Gastrocnemius medialis (tissue), 4 donors: ENCODE measurements at regions not wholly inside any gene's neighbourhood (a gene's known extent, or its start where the extent isn't known, plus 50 kb on each side); places are given as distances from the start of the nearest gene placed in this dataset.

Experiments used
- ATAC-seq, 2 donors: fragments of 150-250 bp; one replicate each; pipeline ENCODE4 v1.9.1; 2016
- DNase-seq, 2 donors: peaks; one replicate each; pipeline ENCODE4 v3.0.0-alpha.2; 2019
- H3K27ac ChIP-seq, 4 donors: fragments of 200-600 bp; sonication (generic); 1 replicate in 1 of 4; 2 replicates in 3 of 4; pipeline ENCODE4 v1.5.1; 2016 to 2018; ENCODE audit warnings: mild to moderate bottlenecking in 2 of 4, moderate library complexity in 1 of 4
- H3K27me3 ChIP-seq, 3 donors: fragments of 200-600 bp; sonication (generic) in 2 of 3; 1 replicate in 1 of 3; 2 replicates in 2 of 3; pipeline versions ENCODE4 v1.5.1 to v1.6.0; 2016 to 2019; ENCODE audit warnings: mild to moderate bottlenecking in 1 of 3, moderate library complexity in 1 of 3
- H3K36me3 ChIP-seq, 2 donors: fragments of 200-600 bp; sonication (generic) in 1 of 2; one replicate each; pipeline ENCODE4 v1.5.1; 2017 to 2018
- H3K4me1 ChIP-seq, 2 donors: fragments of 200-600 bp; sonication (generic) in 1 of 2; one replicate each; pipeline ENCODE4 v1.5.1; 2016 to 2017; ENCODE audit warnings: mild to moderate bottlenecking in 2 of 2
- H3K4me3 ChIP-seq, 4 donors: fragments of 200-600 bp; sonication (generic) in 3 of 4; 1 replicate in 1 of 4; 2 replicates in 3 of 4; pipeline ENCODE4 v1.5.1; 2016 to 2019; ENCODE audit warnings: mild to moderate bottlenecking in 2 of 4
- H3K9me3 ChIP-seq, 3 donors: fragments of 200-600 bp; sonication (generic) in 2 of 3; 1 replicate in 1 of 3; 2 replicates in 2 of 3; pipeline ENCODE4 v1.5.1; 2016 to 2019
- POLR2A ChIP-seq, 2 donors: fragments of 450-650 bp; IDR thresholded peaks; one replicate each; pipeline ENCODE4 v1.6.1; 2017; ENCODE audit warnings: antibody characterized with exemption in 2 of 2, mild to moderate bottlenecking in 2 of 2, moderate library complexity in 2 of 2
- in situ Hi-C, 4 donors: fragments of 200-750 bp; cut with MboI; loops; one replicate each; pipeline versions ENCODE4 v1.15.0 to v1.8.0; 2017; ENCODE audit warnings: low sequenced_read_pairs in 4 of 4
- intact Hi-C: fragments of 100-400 bp; cut with DNase I; formaldehyde crosslinking; loops from one replicate; pipeline ENCODE4 v1.15.1; 2023; ENCODE audit warnings: low total_unique reads
- TF ChIP-seq, protein P1 (sequence below), 5 experiments: fragments of 450-650 bp in 3 of 5; fragments of 200-600 bp in 2 of 5; sonication (generic) in 2 of 5; IDR thresholded peaks in 4 of 5; conservative IDR thresholded peaks in 1 of 5; 1 replicate in 4 of 5; 2 replicates in 1 of 5; pipeline ENCODE4 v1.5.1; 2016 to 2019; ENCODE audit warnings: antibody characterized with exemption in 5 of 5, mild to moderate bottlenecking in 3 of 5, moderate library complexity in 3 of 5

- H3K4me3 ChIP-seq, result no peak overlapping the region
- H3K27ac ChIP-seq, result no peak overlapping the region
- intact Hi-C loops, result no loop called here
- no peaks in the 10 kb centered on the region for H3K4me1 ChIP-seq
- H3K9me3 ChIP-seq, result no peaks in the 10 kb centered on the region
- in situ Hi-C loops, result no loop called here
- no peak for ATAC-seq
- no peak for TF ChIP-seq POLR2A (IDR thresholded peaks at IDR 0.05)
- TF ChIP-seq, protein P1, sequence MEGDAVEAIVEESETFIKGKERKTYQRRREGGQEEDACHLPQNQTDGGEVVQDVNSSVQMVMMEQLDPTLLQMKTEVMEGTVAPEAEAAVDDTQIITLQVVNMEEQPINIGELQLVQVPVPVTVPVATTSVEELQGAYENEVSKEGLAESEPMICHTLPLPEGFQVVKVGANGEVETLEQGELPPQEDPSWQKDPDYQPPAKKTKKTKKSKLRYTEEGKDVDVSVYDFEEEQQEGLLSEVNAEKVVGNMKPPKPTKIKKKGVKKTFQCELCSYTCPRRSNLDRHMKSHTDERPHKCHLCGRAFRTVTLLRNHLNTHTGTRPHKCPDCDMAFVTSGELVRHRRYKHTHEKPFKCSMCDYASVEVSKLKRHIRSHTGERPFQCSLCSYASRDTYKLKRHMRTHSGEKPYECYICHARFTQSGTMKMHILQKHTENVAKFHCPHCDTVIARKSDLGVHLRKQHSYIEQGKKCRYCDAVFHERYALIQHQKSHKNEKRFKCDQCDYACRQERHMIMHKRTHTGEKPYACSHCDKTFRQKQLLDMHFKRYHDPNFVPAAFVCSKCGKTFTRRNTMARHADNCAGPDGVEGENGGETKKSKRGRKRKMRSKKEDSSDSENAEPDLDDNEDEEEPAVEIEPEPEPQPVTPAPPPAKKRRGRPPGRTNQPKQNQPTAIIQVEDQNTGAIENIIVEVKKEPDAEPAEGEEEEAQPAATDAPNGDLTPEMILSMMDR (IDR thresholded peaks at IDR 0.05 in 4 of 5, conservative IDR thresholded peaks at IDR 0.05 in 1 of 5), result no peak
- H3K36me3 ChIP-seq, result no peaks in the 10 kb centered on the region
- DNase-seq, result no peak
- H3K27me3 ChIP-seq, result no peaks in the 10 kb centered on the region
These were observed 372.3 kb upstream of the CDH18 start for GRCh38 chr5:20360263-20360662.

- H3K9me3 ChIP-seq, result no peaks in the 10 kb centered on the region
- no peaks in the 10 kb centered on the region for H3K4me1 ChIP-seq
- TF ChIP-seq, protein P1 (IDR thresholded peaks at IDR 0.05 in 4 of 5, conservative IDR thresholded peaks at IDR 0.05 in 1 of 5), result no peak
- no peak for TF ChIP-seq POLR2A (IDR thresholded peaks at IDR 0.05)
- H3K36me3 ChIP-seq, result no peaks in the 10 kb centered on the region
- DNase-seq (no peak), ATAC-seq (no peak)
- H3K27me3 ChIP-seq, result no peaks in the 10 kb centered on the region
- H3K4me3 ChIP-seq, result no peak overlapping the region
- intact Hi-C loops, result no loop called here
- in situ Hi-C loops, result no loop called here
- H3K27ac ChIP-seq, result no peak overlapping the region
These were observed 371.4 kb upstream of the CDH18 start for GRCh38 chr5:20359377-20359776.

DNA sequence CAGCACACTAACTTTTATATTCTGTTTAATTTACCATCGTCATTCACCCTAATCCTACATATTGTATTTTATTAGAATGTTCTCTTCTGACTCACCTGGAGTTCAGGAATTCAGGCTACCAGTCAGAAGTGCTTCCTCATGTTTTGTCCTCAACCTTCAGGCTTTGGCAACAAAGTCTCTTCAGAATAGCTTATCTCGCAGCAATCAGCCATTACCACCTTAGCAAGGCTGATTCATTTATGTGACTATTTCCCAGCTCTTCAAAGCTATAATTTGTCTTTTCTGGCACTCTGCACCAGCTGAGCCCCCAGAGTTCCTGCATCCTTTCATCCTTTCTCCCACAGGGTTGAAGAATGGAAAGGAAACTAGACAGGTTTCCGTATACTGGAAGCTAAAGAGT lies 365.5 kb upstream of the CDH18 start:
- in situ Hi-C loops, result no loop called here
- no peaks in the 10 kb centered on the region for H3K36me3 ChIP-seq

GRCh38 chr5:20351849-20352248 lies 363.8 kb upstream of the CDH18 start:
- no peak for TF ChIP-seq POLR2A (IDR thresholded peaks at IDR 0.05)
- TF ChIP-seq, protein P1 (IDR thresholded peaks at IDR 0.05 in 4 of 5, conservative IDR thresholded peaks at IDR 0.05 in 1 of 5), result no peak
- no peaks in the 10 kb centered on the region for H3K27me3 ChIP-seq
- no peaks in the 10 kb centered on the region for H3K36me3 ChIP-seq
- intact Hi-C loops, result no loop called here
- no peak overlapping the region for H3K27ac ChIP-seq
- no peak for ATAC-seq
- H3K4me1 ChIP-seq, result no peaks in the 10 kb centered on the region
- no peak overlapping the region for H3K4me3 ChIP-seq
- in situ Hi-C loops, result no loop called here
- DNase-seq, result no peak
- H3K9me3 ChIP-seq, result peaks cover 0 to 3% (median 0%) of the 10 kb centered on the region in 3 donors

More for the DNA sequence above, 365.5 kb upstream of the CDH18 start:
- intact Hi-C loops, result no loop called here
- ATAC-seq (no peak), DNase-seq (no peak)
- TF ChIP-seq, protein P1 (IDR thresholded peaks at IDR 0.05 in 4 of 5, conservative IDR thresholded peaks at IDR 0.05 in 1 of 5), result no peak
- no peak for TF ChIP-seq POLR2A (IDR thresholded peaks at IDR 0.05)
- Histone ChIP-seq H3K27ac (no peak overlapping the region), H3K4me3 (no peak overlapping the region), H3K9me3 (no peaks in the 10 kb centered on the region), H3K4me1 (no peaks in the 10 kb centered on the region), H3K27me3 (no peaks in the 10 kb centered on the region)

DNA sequence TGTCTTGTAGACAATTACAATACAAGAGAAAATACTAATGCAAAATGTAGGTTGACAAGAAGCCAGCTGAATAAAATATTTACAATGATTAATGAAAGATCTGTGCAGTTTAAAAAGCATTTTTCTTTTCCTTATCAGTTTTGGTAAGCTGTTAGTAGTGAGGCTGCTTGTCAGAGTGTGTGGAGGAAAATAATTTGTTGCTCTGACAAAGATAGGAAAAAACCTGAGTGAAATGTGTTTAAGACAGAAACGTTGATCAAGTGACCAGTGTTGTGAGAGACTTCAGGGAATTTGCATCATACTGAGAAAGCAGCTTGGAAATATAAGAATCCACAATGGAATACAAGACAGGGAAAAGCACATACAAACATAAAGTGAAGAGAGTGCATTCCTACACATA lies 360.3 kb upstream of the CDH18 start:
- no peak for TF ChIP-seq POLR2A (IDR thresholded peaks at IDR 0.05)
- Histone ChIP-seq H3K27me3 (no peaks in the 10 kb centered on the region), H3K36me3 (no peaks in the 10 kb centered on the region), H3K27ac (no peak overlapping the region), H3K4me1 (no peaks in the 10 kb centered on the region), H3K4me3 (no peak overlapping the region), H3K9me3 (peaks cover 0 to 3% (median 0%) of the 10 kb centered on the region in 3 donors)
- DNase-seq (no peak), ATAC-seq (no peak)
- intact Hi-C loops (no loop called here), in situ Hi-C loops (no loop called here)
